GM21717 (cell line): ENCODE measurements at regions not wholly inside any gene's neighbourhood (a gene's known extent, or its start where the extent isn't known, plus 50 kb on each side); places are given as distances from the start of the nearest gene placed in this dataset.

Experiments
- ATAC-seq: cut with Tn5 transposase; IDR thresholded peaks from one replicate; pipeline ENCODE4 v1.9.1; 2021; ENCODE audit warnings: mild to moderate bottlenecking, moderate library complexity; ENCODE audit not compliant: unreplicated experiment

DNA sequence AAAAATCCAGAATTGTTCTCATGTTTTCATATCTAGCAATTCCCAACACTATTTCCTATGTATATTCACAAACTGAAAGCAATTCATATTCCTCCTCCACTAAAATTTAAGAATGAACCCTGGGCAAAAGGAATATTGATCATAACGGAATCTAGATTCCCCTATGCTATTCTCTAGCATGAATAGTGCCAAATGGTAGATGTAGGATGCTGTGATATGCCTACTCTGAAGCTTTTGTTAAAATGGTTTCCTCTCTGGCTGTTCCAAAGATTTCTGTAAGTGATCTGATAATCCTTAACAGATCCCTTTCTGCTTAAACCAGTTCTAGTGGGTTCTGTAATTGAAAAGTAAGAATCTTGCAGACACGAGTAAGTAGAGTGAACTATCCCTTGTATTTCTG is 298.0 kb upstream of the TANK start:
- no peak for ATAC-seq

DNA sequence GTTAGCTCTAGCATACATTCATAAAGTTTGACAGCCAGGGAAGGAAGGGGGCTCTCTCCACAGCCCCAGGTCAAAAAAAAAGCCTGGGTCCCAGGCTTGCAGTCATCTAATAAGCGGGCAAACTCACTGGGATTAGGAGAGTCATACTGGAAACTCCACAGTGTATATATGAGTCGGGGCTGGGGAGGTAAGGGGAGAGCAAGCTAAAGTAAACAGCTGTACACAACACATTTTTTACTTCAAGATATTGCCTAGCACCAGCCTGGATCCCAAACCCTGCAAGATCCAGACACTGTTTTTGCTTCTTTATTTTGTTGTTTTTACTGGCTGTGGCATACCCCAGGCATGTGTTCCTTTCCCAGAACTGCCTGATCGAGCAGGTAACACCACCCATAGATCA is 291.3 kb upstream of the TANK start:
- no peak for ATAC-seq

DNA sequence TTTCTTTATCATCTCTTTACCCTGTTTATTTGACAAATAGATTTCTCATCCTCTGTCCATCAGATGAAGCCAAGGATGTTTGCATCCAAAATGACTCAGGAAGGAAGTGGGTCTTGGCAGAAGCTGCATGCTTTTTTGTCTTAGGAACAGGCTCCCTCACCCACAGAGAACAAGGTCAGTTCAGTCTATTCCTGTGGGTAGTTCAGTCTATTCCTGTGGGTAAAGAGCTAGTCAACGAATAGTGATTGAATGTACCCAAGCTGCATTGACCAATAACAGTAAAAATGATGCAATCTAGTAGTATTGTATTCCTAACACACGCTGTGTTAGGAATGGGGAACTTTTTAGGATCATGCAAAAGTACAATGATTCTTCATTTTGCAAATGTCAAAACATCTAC is 290.8 kb upstream of the TANK start:
- ATAC-seq: no peak

DNA sequence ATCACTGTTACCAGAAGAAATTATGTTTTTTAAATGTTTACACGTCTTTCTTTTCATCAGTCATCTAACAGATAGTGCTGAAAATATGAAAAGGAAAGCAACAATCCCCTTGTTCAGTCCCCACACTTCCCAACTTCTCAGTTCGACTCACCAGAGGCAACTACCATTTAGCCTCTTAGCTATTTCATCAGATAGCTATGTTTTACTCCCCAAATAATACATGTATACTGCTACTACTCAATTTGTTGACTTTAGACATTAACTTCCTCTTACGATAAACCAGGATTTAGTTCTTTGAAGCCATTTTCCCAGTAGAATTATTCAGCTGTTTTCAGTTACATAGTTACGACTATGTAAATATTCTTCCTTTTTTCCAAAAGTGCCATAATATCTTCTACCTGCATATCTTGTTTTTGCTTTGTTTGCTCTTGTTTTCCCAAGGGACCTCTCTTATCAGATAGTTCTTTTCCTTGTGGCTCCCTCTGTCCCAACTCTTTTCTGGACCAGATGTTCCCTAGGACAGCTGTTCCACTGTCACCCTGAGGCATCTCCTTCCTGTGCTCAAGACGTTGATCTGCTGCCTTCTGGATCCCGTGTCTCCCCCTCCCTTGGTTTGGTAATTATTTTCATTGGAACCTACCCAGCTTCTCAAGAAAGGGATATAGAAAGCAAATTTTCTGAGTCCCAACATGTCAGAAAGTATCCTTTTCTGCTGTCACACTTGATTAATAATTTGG is 289.3 kb upstream of the TANK start:
- no peak for ATAC-seq

DNA sequence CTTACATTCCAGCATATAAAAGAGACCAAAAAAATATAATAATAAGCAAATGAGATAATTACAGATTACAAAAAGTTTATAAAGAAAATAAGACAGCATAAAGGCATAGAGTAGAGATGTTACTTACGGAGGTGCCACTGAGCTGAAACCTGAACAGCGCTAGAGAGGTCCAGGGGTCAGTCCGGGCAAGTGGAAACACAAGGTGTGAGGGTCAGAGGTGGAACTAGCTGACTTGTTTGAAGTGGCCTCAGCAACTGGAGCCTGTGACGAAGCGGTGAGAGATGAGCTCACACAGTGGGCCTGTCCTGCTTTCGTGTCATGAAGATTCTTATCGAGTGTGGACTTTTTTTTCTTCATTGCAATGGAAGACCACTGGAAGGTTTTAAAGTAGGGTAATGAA is 288.3 kb upstream of the TANK start:
- no peak for ATAC-seq

DNA sequence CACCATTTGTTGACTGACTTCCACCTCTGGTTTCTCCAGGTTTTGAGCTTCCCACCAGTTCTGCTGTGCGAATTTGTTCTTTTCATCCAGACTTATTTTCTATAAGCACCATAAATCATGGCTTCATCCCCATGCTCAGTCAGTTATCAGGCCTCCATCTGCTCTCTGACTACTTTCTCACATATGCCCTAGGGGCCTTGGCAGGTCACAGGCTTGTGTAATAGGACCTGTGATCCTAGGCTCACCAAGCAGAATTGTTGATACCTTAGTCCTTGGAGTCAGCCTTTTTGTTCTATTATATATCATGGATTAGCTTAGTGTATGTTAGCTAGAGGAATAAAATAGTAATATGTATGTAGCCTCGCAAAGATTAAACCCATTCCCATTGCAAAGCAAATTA is 284.2 kb upstream of the TANK start:
- ATAC-seq: no peak

DNA sequence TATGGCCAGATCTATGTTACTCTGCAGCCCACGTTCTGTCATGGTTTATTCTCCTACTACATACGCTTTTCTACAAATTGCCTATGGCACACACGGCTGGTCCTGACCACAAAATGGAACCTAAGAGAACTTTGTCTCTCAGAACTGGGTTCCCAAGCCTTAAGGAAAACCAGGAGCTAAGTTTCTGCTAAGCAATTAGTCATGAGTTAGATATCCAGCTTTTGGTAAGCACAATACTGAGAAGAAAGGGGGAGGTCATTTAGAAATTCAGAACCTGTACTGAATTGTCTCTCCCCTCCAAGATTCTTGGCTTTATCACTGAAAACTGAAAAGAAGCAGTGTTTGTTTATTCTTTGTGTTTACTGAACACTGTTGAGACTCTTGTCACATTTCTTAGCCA is 283.5 kb upstream of the TANK start:
- ATAC-seq: no peak

DNA sequence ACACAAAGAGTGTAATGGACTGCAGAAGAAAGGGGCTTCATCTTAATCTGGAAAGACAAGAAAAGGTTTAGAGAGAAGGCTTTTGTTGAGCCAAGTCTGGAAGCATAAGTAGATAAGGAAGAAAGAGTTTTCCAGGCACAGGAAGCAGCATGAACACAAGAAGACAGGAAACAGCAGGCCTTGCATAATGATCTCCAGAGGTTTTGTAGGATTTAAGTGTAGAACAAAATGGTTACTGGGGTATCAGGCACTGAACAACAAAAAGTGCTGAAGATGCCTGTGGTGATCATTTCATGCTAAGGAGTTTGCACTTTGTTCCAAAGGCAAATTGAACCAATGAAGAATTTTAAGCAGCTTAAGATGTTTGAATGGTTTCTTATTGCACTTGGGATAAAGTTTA is 281.6 kb upstream of the TANK start:
- no peak for ATAC-seq

DNA sequence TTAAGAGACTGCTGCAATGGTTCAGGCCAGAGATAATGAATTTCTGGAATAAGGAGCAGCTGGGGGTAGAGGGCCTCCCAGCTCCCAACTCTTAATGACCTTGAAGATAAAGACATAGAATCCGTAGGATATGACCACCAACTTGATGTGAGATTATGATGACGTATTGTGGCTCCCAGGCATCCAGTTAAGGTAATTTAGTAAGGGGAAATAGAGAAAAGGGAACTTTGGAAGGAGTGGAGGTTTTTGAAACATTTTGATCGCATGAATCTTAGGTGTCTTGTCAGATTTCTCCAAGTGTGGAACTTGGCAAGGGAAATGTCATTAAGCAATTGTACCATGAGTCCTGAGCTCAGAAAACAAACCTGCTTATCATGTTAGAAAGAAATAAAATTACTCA is 277.3 kb upstream of the TANK start:
- ATAC-seq: no peak

DNA sequence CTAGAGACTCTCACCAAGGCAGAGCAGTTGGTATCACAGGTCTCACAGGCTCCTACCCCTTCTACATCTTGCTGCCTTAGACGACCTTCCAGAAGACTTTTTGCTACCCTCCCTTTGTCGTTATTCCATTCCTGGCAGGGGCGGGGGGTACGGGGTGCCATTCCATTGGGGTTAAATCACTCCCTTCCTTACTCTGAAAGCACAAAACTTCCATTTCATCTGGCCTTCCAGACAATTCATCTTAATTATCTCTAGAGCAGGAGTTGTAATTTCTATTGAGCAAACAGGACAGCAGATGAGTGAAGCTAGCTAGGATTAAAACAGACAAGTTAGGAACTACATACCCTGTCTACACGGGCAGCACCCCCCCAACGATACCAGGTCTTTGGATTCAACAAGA is 276.2 kb upstream of the TANK start:
- ATAC-seq: no peak

DNA sequence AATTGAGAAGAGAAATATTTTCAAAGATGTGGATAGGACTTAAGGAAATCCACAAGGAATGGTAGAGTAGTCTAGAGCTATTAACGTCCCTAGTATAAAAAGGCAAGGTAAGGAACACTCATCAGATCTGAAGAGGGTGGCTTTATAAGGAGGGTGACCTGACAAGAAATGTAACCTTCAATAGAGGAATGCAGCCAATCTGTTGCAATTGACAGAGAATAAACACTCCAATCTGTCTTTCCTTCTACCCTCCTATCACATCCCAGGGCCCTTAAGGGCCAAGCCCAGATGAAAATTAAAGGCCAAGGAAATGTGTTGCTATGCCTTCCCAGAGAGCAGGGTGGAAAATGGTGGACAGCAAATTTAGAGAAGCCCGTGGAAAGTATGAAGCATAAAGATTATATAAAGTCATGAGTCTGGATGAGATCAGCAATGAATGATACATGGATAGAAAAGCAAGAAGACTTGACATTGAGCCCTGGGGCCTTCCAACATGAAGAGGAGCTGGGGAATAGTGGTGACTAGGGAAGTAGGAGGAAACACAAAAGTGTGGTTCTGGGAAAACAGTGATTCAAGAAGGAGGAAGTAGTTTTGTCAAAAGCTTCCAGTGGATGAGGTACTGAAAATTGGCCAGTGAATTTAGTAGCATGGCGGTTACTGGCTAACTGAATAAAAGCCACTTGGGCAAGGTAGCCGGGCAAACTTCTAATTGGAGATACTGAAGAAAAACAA is 270.6 kb upstream of the TANK start:
- ATAC-seq: no peak

DNA sequence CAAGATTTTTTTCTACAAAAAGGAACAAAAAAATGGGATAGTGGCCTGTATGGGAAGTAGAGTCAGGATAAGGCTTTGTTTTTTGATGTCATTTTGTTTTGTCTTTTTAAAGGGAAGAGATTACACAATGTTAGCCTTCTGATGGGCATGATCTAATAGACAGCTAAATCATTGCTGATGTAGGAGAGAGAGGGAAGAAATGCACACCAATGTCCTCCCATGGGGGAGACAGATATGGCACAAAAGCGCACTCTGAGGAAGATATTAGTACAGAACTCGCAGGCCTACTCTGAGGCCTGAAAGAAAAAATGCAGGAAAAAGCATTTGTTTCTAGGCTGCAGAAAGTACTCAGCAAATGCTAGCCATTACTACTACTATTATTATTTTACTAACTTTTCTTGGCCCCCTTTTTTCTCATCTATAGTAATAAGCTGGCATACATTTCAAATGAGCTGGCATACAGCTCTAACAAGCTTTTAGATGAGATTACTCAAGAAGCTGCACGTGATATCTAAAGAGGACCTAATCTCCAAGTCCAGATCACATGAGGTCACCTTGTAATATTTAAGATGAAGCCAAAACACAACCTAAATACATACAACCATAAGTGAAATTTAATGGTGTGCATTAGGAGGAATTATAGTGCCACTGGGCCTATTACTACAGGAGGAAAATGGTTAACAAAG is 269.4 kb upstream of the TANK start:
- ATAC-seq: no peak

DNA sequence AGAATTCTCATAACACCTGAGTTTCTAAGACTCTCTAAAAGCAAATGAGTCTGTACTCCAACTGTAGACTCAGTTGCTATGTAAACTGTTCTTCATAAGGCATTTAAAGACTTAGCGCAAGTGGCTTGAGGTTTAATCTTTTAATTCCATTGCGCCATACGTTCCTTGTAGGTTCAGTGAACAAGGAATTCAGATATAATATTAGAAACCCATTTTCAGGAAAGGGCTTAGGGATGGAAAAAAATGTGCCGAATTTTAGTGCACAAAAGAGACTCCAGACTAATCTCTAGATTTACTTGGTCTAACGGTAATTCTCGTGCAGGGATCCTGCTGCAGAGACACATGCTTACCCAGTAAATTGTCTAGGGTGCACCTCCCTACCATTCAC is 268.9 kb upstream of the TANK start:
- no peak for ATAC-seq

DNA sequence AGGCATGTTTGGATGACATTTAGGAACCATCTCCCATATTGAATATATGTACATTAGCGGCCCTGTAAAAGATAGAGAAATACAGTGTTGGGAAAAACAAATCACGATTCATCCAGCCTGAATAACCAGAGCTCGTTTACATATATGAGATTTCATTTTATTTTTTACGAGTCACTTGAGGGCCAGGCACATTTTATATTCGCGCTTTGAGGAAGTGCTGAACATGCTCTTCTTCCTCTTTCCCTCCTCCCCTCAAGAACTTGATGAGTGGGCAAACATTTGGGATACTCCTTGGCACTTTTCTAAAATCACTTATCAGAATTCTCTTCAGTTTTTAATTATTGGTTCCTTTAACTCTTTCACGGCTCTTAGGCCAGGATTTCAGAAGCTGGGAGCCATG is 268.0 kb upstream of the TANK start:
- no peak for ATAC-seq

DNA sequence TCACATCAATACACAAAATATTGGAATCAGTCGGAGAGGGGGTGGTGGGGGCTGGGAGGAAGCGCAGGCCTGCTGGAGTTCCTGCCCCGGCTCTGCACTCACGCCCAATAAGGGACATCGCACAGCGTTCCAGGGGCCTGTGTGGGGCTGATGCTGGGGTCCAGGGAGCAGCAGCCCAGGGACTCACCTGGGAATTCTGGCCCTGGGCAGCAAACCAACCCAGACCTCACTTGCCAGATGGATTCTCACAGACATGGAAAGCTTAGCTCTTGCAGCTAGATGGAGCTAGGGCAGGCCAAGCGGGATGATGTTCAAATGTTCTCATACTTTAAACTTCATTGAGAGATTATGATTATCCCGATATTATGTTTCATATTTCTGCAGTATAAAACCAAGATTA is 266.6 kb upstream of the TANK start:
- ATAC-seq: no peak

DNA sequence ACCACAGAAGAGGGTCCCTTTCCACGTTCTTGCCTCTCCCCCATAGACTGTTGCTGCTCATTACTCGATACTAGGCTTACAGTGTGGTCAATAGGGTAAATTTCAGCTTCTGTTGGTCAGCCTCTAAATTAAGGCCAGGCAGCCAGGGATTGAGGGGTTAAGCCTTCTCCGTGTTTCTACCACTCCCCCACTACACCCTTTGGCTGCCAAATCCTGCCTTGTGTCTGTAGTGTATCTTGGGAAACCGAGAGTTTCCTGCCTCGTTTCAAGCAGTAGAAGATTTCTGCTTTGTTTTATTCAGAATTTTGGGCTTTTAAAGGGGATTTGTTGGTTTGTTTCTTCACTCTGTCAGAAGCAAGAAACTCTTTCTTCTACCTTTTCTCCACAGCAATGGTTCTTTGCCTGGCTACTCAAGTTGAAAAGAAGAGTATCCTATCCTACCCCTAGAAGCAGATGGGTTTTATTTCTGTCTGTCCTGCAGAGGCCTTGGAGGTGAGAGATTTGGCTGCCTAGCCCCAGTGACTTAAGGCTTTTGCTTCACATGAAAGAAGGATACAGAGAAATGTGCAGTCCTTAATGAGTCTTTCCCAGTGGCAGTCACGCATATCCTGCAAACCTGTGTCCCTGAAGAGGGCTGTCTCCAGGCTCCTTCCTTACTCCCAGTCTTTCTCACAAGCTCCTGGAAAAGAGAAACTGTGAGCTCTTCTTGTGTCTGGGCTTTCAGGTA is 261.5 kb upstream of the TANK start:
- no peak for ATAC-seq

DNA sequence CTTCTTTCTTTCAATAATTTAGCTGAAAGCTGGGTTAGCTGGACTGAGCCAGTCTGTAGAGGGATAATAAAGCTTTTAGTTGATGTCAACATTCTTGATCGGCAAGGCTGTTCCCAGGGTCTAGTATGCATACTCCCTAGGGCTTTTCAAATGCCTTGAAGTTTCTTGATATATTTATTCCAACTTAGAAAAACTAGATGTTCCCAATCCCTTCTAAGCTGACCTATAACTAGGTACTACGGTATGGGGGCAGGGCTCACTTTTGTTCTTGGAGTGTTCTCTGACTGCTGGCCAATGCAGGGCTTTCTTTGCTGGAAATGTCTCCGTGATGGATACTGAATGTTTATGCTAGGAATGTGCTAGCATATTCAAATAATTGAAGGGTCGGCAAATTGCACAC is 258.6 kb upstream of the TANK start:
- no peak for ATAC-seq

DNA sequence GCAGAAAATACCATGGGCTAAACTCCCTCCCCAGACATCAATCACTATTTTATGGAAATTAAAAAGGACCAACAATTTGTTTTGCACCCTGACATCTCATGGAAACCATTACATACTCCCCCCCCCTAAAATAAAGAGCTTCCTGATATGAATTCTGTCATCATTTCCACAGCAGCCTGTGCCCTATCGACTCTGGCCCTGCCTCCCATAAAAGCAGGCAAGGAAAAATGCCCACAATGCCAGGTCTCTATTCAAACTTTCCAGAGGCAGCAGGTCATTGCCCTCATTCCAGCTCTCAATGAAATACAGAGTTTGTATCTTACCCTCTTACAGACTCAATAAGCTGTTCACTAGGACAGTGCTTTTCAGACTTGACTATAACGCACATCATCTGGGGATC is 254.4 kb upstream of the TANK start:
- ATAC-seq: no peak

DNA sequence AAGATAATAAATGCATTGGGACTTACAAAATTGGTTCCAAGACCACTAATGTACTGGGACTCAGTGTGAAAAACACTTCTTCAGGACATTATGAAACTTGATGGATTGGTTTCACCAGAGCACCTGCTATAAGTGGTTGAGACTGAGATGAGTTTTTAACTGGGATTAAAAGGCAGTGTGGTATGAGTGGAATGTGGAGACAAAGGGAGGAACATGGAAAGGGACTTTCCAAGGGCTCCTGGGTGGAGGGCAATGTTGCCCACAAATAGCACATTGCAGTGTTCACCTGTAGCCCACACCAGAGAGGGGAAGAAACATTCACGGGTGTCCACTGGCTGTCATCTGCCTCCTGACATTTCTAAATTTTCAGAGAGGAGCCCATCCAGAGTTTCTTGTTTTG is 253.3 kb upstream of the TANK start:
- ATAC-seq: no peak

DNA sequence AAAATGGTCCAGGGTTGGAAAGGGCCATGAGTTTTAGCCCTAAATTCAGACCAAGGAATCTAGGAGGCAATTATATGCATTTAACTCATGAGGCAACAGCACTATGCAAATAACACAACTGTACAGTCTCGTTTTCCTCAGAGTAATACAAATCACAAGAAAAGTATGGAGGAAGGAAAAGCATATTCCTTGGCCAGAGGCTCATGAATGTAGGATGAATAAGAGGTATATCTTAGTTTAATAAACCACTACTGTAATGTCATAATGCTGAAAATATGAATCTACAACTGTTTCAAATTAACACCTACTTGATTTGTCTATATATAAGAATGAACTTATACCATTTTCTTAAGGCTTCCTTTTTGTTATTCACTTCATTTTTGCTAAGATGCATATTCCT is 252.5 kb upstream of the TANK start:
- no peak for ATAC-seq

DNA sequence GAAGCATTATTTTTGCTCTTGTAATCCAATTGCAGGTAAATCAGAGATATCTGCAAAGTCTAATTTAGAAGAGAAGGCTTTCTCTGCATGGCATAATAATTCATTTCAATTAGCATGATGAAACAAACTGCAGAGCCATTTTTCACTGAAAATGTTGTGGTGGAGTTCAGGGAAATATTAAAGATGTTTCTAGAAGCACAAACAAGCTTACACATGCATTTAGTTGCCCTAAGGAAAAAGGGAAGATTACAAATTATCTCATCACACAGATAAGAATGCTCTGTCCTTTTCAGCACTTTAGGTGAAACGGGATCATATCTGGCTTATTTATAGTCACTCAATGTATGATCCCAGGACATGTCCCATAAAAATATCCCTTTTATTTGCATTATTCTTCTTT is 252.1 kb upstream of the TANK start:
- ATAC-seq: no peak

DNA sequence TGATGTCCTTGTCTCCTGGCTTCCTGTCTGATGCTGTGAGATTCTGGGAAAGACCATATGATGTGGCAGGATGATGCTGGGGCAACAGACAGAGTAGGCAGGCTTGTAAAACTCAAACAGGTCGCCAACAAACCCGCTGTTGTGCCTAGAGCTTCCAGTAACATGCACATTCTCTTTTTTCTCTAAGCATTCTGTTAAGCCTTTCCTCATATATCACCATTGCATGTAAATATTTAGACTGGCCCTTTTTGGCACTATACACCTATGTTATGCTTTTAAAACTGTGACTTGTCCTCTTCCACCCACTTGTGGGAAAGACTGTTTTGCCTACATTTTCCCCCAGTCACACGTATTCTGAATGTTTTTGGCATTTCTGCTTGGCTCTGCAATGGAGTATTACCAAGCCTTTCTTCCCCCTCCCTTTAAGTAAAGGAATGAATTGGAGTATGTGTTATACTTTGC is 250.4 kb upstream of the TANK start:
- no peak for ATAC-seq
